ENCODE measurements at regions not wholly inside any gene's neighbourhood (a gene's known extent, or its start where the extent isn't known, plus 50 kb on each side); places are given as distances from the start of the nearest gene placed in this dataset.
"Not testable (repeated sequence)": the region's sequence is repeated elsewhere in the genome, so short reads cannot be mapped to it uniquely, and the experiment has no call there.

- no peak for DNase-seq (ENCODE audit: low spot score)
Measured at GRCh38 chr4:66275411-66276038, 605.2 kb upstream of the EPHA5 start.

GRCh38 chr4:66273110-66273509, 602.8 kb upstream of the EPHA5 start:
- no peak for DNase-seq (ENCODE audit: low spot score)

- not testable (repeated sequence) for DNase-seq (ENCODE audit: low spot score)
Measured at GRCh38 chr4:66270356-66270755, 600.1 kb upstream of the EPHA5 start.

GRCh38 chr4:66266554-66266953, 596.3 kb upstream of the EPHA5 start:
- DNase-seq (ENCODE audit: low spot score), result not testable (repeated sequence)

GRCh38 chr4:66266035-66266434, 595.7 kb upstream of the EPHA5 start:
- DNase-seq (ENCODE audit: low spot score), result no peak

GRCh38 chr4:66252291-66252690, 582.0 kb upstream of the EPHA5 start:
- DNase-seq (ENCODE audit: low spot score), result peak; percentile 32

GRCh38 chr4:66246643-66247042, 576.4 kb upstream of the EPHA5 start:
- no peak for DNase-seq (ENCODE audit: low spot score)

GRCh38 chr4:66235876-66236275, 565.6 kb upstream of the EPHA5 start:
- DNase-seq (ENCODE audit: low spot score), result no peak

GRCh38 chr4:66229885-66230284, 559.6 kb upstream of the EPHA5 start:
- no peak for DNase-seq (ENCODE audit: low spot score)

- no peak for DNase-seq (ENCODE audit: low spot score)
Measured at GRCh38 chr4:66225539-66225938, 555.2 kb upstream of the EPHA5 start.

- DNase-seq (ENCODE audit: low spot score), result no peak
Measured at GRCh38 chr4:66223068-66223703, 552.9 kb upstream of the EPHA5 start.

GRCh38 chr4:66219401-66219800, 549.1 kb upstream of the EPHA5 start:
- DNase-seq (ENCODE audit: low spot score), result no peak

- no peak for DNase-seq (ENCODE audit: low spot score)
Measured at GRCh38 chr4:66216252-66216651, 546.0 kb upstream of the EPHA5 start.

GRCh38 chr4:66212489-66212888, 542.2 kb upstream of the EPHA5 start:
- DNase-seq (ENCODE audit: low spot score), result no peak

- no peak for DNase-seq (ENCODE audit: low spot score)
Measured at GRCh38 chr4:66204534-66205247, 534.4 kb upstream of the EPHA5 start.

GRCh38 chr4:66202870-66203269, 532.6 kb upstream of the EPHA5 start:
- DNase-seq (ENCODE audit: low spot score), result no peak

GRCh38 chr4:66197451-66197850, 527.2 kb upstream of the EPHA5 start:
- DNase-seq (ENCODE audit: low spot score), result no peak

- no peak for DNase-seq (ENCODE audit: low spot score)
Measured at GRCh38 chr4:66193487-66193886, 523.2 kb upstream of the EPHA5 start.

GRCh38 chr4:66187175-66187720, 517.0 kb upstream of the EPHA5 start:
- no peak for DNase-seq (ENCODE audit: low spot score)

GRCh38 chr4:66186095-66186494, 515.8 kb upstream of the EPHA5 start:
- no peak for DNase-seq (ENCODE audit: low spot score)

GRCh38 chr4:66182636-66183035, 512.3 kb upstream of the EPHA5 start:
- no peak for DNase-seq (ENCODE audit: low spot score)

- peak; percentile 27 for DNase-seq (ENCODE audit: low spot score)
Measured at GRCh38 chr4:66178906-66179305, 508.6 kb upstream of the EPHA5 start.

- no peak for DNase-seq (ENCODE audit: low spot score)
Measured at GRCh38 chr4:66169341-66169740, 499.1 kb upstream of the EPHA5 start.
